ENCODE measurements at regions not wholly inside any gene's neighbourhood (a gene's known extent, or its start where the extent isn't known, plus 50 kb on each side); places are given as distances from the start of the nearest gene placed in this dataset.

DNA sequence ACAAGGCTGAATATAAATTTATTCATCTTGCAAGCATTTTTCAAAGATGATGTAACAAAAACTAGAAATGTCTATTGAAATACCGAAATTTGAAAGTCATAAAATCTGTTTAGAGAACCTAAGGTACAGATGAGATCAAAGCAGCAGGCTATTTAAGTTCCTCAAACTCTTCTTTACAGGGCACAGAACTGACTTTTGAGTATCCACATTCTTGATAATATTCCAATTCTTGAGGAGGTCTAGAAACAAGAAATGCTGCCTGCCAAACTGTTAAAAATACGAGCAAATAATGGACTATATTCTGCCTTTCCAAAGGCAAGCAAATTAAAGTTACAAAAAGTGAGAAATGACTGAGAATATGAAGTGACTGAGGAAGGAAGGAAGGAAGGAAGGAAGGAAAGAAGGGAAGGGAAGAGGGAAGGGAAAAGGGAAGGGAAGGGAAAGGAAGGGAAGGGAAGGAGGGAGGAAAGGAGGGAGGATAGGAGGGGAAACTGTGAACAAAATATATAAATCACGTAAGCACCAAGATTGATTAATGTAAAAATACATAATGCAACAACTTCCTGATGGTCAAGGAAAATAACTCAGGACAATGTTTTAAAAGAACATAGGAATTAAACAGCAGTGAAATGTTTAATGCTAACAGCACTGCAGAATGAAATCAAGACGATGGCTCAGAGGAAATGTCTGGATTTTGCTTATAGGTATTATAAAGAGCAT is 248.9 kb upstream of the HNRNPA3 start:
- TF ChIP-seq CTCF (IDR thresholded peaks at IDR 0.05), result no peak
- TF ChIP-seq POLR2A (IDR thresholded peaks at IDR 0.05), result no peak
